Activated CD8-positive, alpha-beta T cell treated with anti-CD3 and anti-CD28 coated beads for 36 hours (primary cell): ENCODE measurements at regions not wholly inside any gene's neighbourhood (a gene's known extent, or its start where the extent isn't known, plus 50 kb on each side); places are given as distances from the start of the nearest gene placed in this dataset.

ENCODE experiments used
- ATAC-seq: fragments of 200-7000 bp; cut with Tn5 transposase; one replicate; pipeline ENCODE4 v1.10.0; 2021; ENCODE audit warnings: mild to moderate bottlenecking, moderate library complexity
- CTCF ChIA-PET: fragments of 350-600 bp; sonication (Branson Sonifier 250); formaldehyde crosslinking; loops from one replicate; lab custom pipeline; 2021; ENCODE audit warnings: antibody characterized with exemption; lab: Charles Lee
- POLR2A ChIA-PET: fragments of 350-600 bp; sonication (Branson Sonifier 250); formaldehyde crosslinking; loops from one replicate; lab custom pipeline; 2021; ENCODE audit warnings: antibody characterized with exemption; lab: Charles Lee
- DNase-seq: peaks from one replicate; pipeline ENCODE4 v3.0.0-alpha.2; 2020
- H3K27ac Mint-ChIP-seq: one replicate; pipeline ENCODE4 v1.8.0; 2021; ENCODE audit warnings: mild to moderate bottlenecking, mixed read lengths
- H3K27me3 Mint-ChIP-seq: one replicate; pipeline ENCODE4 v1.8.0; 2021; ENCODE audit warnings: mixed read lengths
- H3K36me3 Mint-ChIP-seq: one replicate; pipeline ENCODE4 v1.8.0; 2021; ENCODE audit warnings: low read depth, mixed read lengths
- H3K4me1 Mint-ChIP-seq: one replicate; pipeline ENCODE4 v1.8.0; 2021; ENCODE audit warnings: low read depth, mixed read lengths
- H3K4me3 Mint-ChIP-seq: one replicate; pipeline ENCODE4 v1.8.0; 2021; ENCODE audit warnings: mild to moderate bottlenecking, moderate library complexity, mixed read lengths
- H3K9me3 Mint-ChIP-seq: one replicate; pipeline ENCODE4 v1.8.0; 2021; ENCODE audit warnings: mixed read lengths
- CTCF ChIP-seq: fragments of 200-600 bp; IDR thresholded peaks from one replicate; pipeline ENCODE4 v1.8.0; 2022; ENCODE audit warnings: antibody characterized with exemption, mild to moderate bottlenecking
- intact Hi-C: fragments of 100-400 bp; cut with micrococcal nuclease; formaldehyde crosslinking; loops from one replicate; pipeline ENCODE4 v1.10.0; 2022

DNA sequence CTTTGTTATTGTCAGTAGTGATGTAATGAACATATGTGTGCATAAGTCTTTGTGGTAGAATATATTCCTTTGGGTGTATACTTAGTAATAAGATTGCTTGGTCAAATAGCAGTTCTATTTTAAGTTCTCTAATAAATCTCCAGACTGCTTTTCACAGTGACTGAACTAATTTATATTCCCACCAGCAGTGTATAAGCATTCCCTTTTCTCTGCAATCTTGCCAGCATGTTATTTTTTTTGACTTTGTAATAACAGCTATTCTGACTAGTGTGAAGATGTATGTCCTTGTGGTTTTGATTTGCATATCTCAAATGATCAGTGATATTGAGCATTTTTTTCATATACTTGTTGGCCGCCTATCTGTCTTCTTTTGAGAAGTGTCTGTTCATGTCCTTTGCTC, 111.5 kb upstream of the CDH12 start:
- CTCF ChIA-PET: no interaction called here
- no peak for TF ChIP-seq CTCF
- no peak overlapping the region for H3K4me3 Mint-ChIP-seq
- no peak for DNase-seq
- no peaks in the 10 kb centered on the region for H3K4me1 Mint-ChIP-seq
- POLR2A ChIA-PET: no interaction called here
- intact Hi-C loops: no loop called here
- H3K9me3 Mint-ChIP-seq: peaks cover 33% of the 10 kb centered on the region
- H3K36me3 Mint-ChIP-seq: no peaks in the 10 kb centered on the region
- H3K27ac Mint-ChIP-seq: no peak overlapping the region
- no peaks in the 10 kb centered on the region for H3K27me3 Mint-ChIP-seq
- ATAC-seq: no peak

- no peaks in the 10 kb centered on the region for H3K4me1 Mint-ChIP-seq
- no peaks in the 10 kb centered on the region for H3K36me3 Mint-ChIP-seq
- H3K9me3 Mint-ChIP-seq: peaks cover 12% of the 10 kb centered on the region
- intact Hi-C loops: no loop called here
- H3K27ac Mint-ChIP-seq: no peak overlapping the region
- ATAC-seq (no peak), DNase-seq (no peak)
- H3K27me3 Mint-ChIP-seq: no peaks in the 10 kb centered on the region
- H3K4me3 Mint-ChIP-seq: no peak overlapping the region
- CTCF ChIA-PET: no interaction called here
- POLR2A ChIA-PET: no interaction called here
- no peak for TF ChIP-seq CTCF
Observed at GRCh38 chr5:22958462-22959262, 105.5 kb upstream of the CDH12 start.

GRCh38 chr5:22947921-22948320, 94.8 kb upstream of the CDH12 start:
- Mint-ChIP-seq H3K4me3 (no peak overlapping the region), H3K36me3 (no peaks in the 10 kb centered on the region), H3K27me3 (no peaks in the 10 kb centered on the region), H3K27ac (no peak overlapping the region), H3K4me1 (no peaks in the 10 kb centered on the region), H3K9me3 (peaks cover 9% of the 10 kb centered on the region)
- intact Hi-C loops: no loop called here
- POLR2A ChIA-PET: no interaction called here
- no peak for ATAC-seq
- no peak for TF ChIP-seq CTCF
- no peak for DNase-seq
- CTCF ChIA-PET: no interaction called here

DNA sequence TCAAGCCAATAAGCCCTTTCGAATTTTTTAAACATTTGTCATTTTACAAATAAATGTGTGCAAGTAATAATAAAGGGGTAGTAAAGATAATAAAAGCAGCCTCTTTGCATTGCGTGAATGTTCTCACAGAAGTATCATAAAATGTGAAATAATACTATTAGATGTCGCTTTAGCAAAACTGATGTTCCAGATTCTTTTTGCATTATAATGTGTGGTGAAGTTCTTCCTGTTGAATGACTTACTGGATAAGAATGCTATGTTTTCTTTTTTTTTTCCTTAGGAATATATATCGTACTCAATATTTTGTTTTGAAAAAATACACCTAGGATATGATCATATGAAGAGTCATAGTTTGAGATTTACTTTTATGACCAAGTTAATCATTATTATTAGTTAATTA, 85.2 kb upstream of the CDH12 start:
- H3K4me3 Mint-ChIP-seq: no peak overlapping the region
- POLR2A ChIA-PET: no interaction called here
- H3K36me3 Mint-ChIP-seq: no peaks in the 10 kb centered on the region
- DNase-seq: no peak
- CTCF ChIA-PET: no interaction called here
- ATAC-seq: no peak
- no peak for TF ChIP-seq CTCF
- H3K9me3 Mint-ChIP-seq: peaks cover 24% of the 10 kb centered on the region
- H3K27me3 Mint-ChIP-seq: no peaks in the 10 kb centered on the region
- intact Hi-C loops: no loop called here
- H3K4me1 Mint-ChIP-seq: no peaks in the 10 kb centered on the region
- no peak overlapping the region for H3K27ac Mint-ChIP-seq

DNA sequence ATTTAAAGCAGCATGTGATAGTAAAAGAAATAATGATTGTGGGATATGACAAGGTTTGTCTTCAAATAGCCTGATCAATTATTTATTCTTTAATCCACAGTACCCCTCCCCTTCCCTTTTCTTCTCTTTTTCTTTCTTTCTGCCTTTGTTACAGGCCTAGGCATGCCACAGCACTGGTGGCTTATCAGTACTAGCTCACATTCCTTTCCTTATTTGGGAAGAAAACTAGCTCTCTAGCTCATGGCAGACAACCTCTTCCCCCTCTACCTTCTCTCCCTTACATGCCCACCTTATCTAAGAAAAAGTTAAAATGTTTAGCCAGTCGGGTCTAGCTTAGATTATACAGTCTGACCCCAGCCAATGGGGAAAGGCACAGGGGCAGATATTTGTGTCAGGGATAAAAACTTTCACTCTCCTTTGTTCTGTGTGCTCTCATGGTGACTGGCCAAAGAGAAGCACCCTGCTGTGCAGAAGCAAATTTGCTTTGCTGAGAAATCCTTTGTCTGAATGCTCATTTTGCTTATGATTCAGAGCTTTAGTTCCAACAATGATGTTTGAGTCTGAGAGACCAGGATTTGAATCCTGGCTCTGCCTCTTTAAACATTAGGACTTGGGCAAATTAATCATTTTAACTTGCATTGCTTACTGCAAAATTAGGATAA, 75.8 kb upstream of the CDH12 start:
- intact Hi-C loops: no loop called here
- H3K9me3 Mint-ChIP-seq: peaks cover 18% of the 10 kb centered on the region
- ATAC-seq (no peak), DNase-seq (no peak)
- no peak overlapping the region for H3K4me3 Mint-ChIP-seq
- H3K27ac Mint-ChIP-seq: no peak overlapping the region
- ChIA-PET POLR2A (no interaction called here), CTCF (no interaction called here)
- H3K36me3 Mint-ChIP-seq: no peaks in the 10 kb centered on the region
- TF ChIP-seq CTCF: no peak
- no peaks in the 10 kb centered on the region for H3K27me3 Mint-ChIP-seq
- H3K4me1 Mint-ChIP-seq: no peaks in the 10 kb centered on the region
